Activated gamma-delta T cell treated with Interleukin-2 at 50 U/mL for 16 hours (primary cell): ENCODE measurements at regions not wholly inside any gene's neighbourhood (a gene's known extent, or its start where the extent isn't known, plus 50 kb on each side); places are given as distances from the start of the nearest gene placed in this dataset.

ENCODE experiments used
- DNase-seq: peaks from one replicate; pipeline ENCODE4 v3.0.0-alpha.2; 2020

DNA sequence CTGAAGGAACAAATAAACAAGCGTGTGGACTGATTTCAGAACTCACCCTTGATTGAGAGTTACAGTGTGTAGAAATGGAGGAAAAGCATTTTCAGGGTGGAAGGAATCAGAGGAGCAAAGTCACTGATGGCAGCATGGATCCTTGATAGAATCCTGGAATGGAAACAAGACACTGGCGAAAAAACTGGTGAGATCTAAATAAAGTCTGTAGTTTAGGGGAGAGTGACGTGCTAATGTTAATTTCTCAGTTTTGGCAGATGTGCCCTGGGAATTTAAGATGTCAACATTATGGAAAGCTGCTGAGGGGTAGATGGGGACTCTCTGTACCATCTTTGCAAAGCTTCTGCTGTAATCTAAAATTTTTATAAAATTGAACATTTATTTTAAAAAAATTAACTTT, 378.0 kb downstream of the UQCRFS1 start:
- no peak for DNase-seq

DNA sequence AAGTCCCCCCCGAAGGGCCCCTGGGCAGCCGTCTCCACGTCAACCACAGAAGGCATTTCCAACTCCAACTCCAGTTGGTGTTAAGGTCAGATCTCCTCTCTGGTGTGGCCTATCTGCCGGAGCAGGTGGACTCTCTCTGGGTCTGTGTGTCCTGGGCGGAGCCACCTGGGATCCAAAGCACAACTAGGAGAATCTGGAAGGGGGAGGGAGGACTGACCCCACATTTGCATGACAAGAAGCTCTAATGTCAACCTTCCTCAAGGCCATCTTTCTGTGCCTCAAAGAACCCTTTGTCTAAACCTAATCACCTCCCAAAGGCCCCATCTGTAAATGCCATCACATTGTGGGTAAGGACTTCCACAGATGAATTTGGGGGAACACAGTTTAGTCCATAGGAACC, 381.5 kb downstream of the UQCRFS1 start:
- no peak for DNase-seq

DNA sequence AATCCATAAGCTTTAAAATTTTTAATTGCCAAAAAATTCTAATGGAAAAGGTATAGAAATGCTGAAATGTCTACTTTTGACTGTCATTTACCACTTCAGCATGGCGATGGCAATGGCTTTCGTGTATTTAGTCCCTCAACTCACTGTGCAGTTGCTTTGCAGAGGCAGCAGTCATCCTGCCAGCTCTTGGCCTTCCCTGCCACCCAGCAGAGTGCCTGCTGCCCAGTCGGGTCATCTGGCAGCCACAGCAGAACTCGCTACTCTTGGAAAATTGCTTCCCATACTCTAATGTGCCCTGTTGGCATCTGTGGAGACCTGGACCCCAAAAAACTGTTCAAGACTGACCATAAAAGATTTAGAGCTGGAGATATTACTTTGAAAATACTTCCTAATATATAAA, 383.2 kb downstream of the UQCRFS1 start:
- DNase-seq: no peak

DNA sequence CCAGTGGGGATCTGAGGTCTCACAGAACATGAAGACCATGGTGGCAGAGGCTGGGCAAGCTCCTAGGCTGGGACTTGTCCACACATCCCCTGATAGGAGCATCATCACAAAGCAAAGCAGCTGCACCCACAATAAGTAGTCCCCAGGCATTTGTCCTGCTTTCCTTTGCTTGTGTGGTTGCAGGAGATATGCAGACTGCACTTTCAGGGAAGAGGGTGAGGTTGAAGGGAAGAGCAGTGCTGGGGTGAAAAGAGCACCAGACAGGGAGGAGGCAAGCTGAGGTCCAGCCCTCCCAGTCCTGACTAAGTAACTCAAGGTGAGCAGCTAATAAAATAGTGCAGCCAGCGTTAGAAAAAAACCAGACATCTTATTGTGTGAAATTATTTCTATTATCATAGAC, 383.6 kb downstream of the UQCRFS1 start:
- no peak for DNase-seq

DNA sequence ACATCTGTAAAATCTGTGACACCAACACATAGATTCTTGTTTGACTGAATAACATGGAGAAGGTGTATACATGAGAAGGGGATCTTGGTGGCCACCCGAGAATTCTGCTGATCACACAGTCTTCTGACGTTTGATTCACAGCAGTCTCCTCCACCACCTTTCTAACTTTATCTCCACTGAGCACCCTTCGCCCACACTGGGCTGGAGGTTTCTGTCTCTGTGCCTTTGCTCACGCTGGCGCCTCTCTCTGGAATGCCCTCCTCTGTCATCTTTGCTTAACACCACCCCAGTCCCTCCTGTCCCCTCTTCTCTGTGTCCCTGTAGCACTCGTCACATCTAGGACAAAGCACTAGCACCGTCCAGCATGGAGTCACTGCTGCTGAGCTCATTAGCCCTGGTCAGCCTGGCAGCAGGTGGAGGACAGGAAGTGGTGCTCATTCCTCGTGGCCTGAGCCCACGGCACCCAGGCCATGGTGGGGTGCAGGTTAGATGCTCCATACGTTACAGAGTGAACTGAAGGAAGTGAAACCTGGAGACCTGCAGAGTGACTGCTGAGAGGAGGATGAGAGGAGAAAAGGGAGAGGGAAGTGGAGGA, 384.6 kb downstream of the UQCRFS1 start:
- DNase-seq: no peak

DNA sequence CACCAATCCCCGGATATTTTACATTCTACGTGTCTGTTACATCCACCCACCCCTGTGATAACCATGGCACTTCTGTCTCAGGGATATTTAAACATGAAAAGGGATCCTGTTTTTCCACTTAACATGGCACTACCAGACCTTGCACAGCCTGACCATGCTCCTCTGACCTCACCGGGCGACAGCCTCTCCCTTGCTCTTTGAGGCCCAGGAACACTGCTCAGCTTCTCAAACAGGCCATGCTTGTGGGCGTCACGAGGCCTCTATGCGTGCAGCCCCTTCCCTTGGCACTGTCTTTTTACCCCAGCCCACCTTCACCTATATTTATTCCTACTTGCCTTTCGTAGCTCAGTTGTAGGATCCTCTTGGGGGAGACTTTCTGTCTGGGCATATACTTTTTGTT, 385.6 kb downstream of the UQCRFS1 start:
- no peak for DNase-seq

DNA sequence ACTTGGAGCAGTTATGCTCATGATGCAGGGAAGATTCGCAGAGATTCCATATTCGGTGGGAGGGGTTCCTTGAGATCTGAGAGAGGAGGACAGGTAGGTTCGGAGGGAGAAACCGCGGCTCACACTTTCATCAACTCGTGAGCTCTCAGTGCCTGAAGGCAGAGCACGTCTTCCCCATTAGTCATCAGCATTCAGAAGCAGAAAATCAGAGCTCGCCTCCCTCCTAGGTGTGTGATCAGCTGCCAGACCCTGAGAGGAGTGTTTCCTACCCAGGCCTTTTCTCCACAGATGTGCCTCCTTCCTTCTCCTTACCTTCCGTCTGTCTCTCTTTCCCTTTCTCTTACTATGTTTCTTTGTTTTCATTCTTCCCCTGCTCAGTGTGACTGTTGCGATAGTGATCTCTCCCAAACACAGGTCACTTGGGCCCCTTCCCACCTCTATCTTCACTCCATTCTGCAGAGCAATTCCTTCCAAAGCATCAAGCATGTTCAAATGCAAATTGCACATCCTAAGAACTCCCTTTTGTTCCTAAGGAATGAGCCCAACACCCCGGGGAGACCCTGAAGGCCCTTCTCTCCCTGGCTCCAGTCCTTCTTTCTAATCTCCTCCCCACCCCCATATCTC, 389.5 kb downstream of the UQCRFS1 start:
- DNase-seq: no peak

DNA sequence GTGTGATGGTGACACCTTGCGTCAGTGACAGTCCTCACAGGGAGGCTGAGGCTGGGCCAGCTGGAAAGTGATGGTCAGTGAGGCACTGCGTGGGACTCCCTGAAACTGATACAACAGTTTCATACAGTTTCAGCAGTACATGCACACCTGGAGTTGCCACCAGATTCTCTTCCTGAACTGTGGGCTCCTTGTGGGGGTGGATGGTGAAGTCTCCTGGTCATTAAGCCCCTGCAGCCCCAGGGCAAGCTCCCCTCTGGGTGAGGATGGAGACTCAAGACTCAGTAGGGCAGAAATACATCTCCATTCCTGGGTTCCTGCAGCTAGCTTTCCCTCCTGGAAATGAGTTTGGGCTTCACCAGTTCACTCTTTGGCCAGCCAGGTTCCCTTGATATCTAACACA, 392.7 kb downstream of the UQCRFS1 start:
- no peak for DNase-seq

DNA sequence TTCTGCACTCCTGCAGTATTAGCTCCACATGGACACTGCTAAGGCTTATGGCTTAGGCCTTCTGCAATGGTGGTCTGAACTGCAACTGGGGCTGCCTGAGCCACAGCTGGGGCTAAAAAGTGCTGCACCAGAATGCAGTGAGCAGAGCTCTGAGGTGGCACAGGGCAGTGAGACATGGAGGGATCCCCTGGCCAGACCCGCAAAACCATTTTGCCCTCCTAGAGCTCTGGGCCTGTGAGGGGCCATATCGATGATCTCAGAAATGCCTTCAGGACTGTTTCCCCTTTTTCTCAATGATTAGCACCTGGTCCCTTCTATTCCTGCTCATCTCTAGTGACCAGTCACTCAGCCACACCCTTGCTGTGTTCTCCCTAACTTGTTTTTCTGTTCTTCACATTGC, 397.7 kb downstream of the UQCRFS1 start:
- no peak for DNase-seq

DNA sequence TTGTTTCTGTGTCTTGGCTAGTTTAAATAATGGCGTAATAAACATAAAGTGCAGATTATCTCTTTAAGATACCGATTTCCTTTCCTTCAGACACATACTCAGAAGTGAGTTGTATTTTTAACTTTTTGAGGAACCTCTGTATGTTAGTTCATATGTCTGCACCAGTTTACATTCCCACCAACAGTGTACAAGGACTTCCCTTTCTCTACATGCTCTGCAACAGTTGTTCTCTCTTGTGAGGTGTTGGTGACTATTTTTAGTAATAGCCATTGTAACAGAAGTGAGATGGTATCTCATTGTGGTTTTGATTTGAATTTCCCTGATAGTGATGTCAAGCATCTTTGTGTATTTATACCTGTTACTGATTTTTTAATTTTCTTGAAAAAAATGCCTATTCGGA, 418.6 kb downstream of the UQCRFS1 start:
- no peak for DNase-seq

DNA sequence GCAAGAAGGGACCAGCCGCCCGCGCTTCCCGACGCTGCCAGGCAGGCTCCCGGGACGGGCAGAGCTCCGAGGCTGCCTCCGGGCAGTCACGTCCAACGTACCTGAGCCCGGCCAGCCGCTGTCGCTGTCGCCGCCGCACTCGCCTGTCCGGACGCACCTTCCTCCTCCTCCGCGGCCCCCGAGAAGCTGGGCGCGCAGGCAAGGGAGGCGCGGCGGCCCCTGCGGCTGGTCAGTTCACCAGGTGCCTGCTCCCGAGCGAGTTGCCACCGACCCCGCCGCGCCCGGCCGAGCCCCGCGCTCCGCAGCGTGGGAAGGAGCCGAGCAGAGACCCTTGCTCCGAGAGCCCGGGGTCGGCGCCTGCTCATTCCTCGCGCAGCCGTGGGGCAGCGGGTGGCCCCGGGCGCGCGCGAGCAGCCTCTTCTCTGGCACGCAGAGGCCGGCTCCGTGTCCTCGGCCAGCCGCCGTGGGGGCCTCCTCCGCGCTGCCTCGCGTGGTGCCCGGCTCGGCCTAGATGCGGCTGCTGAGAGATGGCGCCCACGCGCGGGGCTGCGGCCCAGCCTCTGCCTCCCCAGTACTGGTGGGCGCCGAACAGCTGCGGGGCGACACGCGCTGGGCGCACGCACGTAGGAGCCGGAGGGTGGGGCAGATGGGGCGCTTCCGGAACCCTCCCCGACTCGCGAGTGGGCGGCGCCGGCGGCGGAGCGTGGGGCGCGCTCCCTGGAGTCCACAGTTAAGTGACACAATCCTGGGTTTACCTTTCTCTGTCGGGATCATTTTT, 419.4 kb downstream of the UQCRFS1 start:
- DNase-seq: no peak

DNA sequence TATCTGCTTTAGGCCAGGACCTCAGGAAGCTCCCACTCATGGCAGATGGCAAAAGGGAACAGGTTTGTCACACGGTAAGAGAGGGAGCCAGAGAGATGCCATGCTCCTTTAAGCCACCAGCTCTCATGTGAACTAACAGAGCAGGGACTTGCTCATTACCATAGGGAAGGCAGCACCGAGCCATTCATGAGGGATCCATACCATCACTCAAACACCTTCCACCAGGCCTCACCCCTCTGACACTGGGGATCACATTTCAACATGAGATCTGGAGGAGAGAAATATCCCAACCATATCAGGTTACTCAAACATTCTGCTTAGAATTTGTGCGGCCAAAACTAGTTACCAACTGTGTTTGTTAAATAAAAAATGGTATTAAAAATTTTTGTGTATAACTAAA, 427.0 kb downstream of the UQCRFS1 start:
- no peak for DNase-seq

DNA sequence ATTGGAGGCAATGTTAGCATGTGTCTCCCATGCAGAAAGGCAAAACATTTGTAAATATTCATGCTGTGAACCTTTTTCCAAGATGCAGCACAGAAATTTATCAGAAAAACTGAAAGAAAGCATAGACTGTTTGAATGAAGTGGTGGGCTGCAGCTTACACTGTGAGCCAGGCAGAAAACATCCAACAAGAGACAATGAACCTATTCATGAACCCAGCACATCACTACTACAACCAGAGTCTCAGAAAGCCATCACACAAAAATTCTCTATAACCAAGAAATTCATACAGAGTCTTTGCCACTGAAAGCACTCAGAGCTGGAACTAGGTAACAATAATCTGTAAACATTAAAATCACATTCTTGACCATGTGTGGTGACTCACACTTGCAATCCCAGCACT, 448.9 kb downstream of the UQCRFS1 start:
- DNase-seq: no peak

DNA sequence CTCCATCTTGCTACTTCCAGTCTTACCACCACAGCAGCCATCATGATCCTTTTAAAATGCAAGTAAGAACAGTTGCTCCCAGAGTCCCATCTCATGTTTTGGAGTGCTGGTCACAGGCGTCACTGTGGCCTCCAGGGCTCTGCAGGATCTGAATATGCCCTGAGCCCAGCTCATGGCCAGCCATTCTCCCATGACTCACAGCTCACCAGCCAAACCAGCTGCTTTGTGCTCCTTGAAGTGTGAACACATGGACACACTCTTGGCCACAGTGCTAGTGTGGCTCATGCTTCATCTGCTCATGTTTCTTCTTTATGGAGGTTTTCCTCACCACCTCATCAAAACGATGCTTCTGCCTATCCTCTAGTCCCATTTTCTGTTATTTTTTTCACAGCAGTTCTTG, 466.5 kb downstream of the UQCRFS1 start:
- no peak for DNase-seq

DNA sequence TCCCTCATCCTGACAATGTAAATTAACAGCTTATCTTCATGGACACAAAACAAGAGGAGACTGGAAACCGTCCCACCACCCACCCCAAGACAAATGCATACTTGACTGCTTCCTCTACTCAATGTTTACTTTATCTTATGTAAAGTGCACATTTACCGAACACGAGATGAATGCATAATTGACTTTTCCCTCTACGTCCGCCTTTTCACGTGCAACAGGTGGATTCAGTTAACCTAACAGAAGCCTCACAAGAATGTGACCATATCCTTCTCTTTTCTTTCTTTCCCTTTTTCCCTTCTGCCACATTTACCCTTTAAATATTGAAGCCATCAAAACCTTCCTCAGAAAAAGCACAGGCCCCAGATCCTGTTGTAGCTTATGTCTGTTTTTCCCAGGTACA, 468.0 kb downstream of the UQCRFS1 start:
- no peak for DNase-seq

DNA sequence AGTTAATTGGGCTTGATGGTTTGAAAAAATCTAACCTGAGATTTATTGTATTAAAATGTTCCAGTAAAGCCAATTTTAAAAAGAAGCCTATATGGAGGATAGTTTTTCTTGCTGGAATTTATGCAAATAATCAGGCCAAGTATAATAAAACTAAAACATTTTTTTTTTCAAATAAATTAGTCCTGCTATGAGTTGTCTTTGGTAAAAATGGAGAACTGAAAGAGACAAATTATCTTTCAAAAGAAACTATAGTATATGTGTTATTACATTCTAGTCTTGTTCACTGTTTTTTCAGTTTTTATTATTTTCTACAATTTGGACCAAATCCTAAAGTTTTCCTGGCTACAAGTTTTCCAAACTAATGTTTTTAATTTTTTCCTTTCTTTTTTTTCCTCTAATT, 468.9 kb downstream of the UQCRFS1 start:
- no peak for DNase-seq

DNA sequence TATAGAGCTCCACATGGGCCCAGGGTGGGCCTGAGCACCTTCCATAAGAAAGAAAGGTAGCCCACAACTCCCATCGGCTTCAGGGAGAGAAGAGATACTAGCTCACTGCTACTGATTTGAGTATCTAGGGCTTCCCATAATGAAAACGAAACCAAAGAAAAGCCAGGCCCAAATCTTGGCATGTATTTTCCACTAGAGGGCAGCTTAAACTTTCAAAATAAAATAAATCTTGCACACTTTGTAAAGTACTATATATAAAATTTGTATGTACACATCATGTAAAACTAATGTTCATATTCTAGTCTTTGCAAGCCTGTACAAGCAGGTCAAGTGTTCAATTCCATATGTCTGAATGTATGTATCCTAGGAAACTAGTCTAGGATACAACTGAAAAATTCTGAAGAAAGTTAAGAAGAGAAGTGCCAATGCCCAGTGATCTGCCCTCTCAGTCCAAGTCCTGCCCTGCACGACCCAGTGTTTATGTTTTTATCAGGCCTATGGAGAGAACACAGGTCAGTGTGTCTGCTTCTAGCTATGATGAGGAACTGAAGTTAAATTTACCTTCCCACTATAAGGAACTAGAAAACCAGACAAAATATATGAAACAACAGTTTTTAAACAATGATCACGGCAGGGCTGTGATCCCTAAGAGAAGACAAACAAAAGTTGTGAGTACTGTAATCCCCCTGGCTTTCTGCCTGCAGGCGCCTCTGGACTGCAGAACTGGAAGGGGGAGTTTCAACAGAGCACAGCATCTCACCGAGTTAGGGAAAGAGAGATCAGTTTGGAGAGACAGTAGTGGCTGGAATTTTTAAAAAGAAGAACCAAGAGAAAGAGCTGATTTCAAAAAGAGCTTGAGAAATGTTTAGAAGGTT, 475.7 kb downstream of the UQCRFS1 start:
- DNase-seq: no peak

DNA sequence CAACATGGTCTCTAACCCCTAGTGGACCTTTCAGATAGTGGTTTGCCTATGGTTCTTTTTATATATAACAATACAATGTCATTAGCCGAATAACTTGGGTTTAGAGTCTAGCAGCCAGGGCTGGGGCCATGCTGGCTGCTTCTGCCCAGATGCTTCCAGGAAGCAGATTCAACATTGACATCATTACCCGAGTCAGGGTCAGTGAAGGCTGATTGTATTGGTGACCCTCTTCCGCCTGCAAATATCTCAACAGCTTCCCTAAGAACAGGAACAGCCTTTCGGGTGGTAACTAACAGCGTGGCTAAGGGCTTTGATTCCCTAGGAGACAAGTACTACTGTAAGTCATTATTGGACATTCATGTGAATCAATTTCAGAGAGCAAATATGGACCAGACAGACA, 476.4 kb downstream of the UQCRFS1 start:
- DNase-seq: no peak

DNA sequence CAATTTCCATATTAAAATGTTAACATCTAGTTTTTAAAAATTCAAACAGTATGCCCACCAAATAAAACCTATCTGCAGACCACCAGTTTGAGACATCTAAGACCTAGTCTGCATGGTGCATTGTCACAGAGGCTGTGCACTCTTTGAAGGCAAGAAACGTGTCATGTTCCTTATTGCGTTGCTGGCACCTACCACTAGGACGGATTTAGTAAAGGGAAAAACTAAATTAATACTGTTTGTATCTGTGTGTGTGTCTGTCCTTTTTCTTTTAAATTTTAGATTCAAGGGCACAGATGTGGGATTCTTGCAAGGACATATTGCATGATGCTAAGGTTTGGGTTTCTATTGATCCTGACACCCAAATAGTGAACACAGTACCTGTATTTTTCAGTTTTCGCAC, 481.4 kb downstream of the UQCRFS1 start:
- no peak for DNase-seq

DNA sequence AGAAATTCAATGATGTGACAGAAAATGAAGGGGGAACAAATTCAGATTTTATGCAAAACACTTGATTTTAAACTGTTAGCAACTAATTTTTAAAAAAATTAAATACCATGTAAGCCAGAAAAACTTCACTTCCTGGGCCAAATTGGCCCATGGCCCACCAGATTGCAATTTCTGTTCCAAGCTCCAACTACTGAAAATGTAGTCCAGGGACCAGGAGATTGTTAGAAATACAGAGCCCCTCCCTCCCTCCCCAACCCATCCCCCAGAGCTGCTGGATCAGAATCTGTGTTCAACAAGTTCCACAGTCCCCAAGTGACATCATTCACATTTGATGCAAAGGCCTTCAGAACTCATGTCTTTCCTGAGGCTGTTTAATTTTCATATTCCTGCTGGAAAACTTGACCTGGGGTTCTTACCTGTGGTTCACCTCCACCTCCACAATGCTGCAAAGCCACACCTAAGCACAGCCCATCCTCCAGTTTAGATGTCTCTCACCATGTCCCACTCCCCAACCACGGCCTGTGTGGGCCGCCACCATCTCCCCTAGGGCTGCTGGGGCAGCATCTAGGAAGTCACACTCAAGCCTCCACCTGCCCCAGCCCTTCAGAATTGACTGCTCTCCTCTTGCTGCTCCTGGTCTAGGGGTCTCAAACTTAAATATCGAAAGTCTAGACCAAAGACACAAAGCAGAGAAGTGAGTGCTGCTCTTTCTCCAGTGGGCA, 482.0 kb downstream of the UQCRFS1 start:
- no peak for DNase-seq

DNA sequence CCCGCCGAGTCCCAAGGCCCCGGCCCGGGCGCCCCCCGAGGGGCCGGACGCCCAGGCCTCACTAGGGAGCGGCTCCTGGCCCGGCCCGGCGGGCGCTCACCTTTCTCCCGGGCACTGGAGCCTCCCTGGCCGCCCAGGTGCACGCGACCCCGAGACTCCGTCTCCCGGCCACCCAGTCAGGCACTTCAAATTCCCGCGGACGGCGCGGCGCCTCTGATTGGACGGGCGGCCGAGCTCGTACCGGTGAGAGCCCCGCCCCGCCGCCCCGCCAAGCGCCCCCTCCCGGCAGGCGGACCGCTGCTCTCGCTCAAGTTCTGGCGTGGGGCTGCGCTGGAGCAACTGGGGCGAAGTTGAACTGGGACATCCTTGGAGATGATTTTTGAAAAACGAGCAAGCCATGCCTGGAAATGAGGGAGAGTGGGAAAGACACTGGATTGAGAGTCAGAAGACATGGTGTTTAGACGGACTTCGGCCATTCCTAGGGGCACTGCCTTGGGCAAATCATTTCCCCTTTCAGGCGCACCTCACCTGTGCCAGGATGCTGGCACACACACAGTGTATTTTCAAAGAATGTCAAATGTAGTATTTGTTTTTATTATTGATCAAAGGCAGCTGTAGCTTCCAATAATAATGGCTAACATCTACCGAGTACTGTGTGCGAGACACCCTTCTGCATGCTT, 485.3 kb downstream of the UQCRFS1 start:
- peak; percentile 7 for DNase-seq
